ENCODE measurements at regions not wholly inside any gene's neighbourhood (a gene's known extent, or its start where the extent isn't known, plus 50 kb on each side); places are given as distances from the start of the nearest gene placed in this dataset.

DNA sequence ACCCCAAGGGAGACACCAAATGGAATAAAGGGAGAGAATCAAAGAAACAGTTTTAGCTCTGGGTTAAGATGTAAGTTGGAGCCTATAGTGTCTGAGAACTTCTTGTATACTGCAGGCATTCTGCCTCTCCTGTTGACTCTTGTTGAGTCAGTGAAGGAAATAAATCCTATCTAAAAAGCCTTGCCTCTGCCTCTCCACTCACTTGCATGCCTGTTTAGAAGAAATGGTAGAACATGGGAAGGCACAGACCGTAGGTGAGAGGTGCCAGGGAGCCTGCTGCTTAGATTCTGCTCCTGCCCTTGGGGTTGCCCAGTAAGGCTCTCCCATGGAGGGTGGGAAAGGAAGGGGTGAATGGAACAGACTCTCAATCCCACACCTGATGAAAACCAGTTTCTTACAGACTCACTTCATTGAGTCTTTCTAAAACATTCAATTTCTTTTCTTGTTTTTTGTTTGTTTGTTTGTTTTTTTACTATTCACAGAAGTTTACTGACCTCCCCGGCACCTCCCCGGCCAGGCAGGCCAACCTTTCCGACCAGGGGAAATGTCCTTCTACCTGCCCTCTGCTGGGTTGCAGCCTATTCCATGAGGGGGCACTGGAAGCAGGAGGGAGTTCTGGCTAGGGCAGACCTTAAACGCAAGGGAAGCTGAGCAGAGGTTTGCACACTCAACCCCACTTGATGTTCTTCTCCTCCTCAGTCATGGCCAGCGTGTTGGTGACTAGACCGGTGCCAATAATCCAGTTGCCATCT is 211.7 kb upstream of the WSB1 start:
- TF ChIP-seq, protein P1, sequence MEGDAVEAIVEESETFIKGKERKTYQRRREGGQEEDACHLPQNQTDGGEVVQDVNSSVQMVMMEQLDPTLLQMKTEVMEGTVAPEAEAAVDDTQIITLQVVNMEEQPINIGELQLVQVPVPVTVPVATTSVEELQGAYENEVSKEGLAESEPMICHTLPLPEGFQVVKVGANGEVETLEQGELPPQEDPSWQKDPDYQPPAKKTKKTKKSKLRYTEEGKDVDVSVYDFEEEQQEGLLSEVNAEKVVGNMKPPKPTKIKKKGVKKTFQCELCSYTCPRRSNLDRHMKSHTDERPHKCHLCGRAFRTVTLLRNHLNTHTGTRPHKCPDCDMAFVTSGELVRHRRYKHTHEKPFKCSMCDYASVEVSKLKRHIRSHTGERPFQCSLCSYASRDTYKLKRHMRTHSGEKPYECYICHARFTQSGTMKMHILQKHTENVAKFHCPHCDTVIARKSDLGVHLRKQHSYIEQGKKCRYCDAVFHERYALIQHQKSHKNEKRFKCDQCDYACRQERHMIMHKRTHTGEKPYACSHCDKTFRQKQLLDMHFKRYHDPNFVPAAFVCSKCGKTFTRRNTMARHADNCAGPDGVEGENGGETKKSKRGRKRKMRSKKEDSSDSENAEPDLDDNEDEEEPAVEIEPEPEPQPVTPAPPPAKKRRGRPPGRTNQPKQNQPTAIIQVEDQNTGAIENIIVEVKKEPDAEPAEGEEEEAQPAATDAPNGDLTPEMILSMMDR (IDR thresholded peaks at IDR 0.05), result no peak
- TF ChIP-seq EP300 (IDR thresholded peaks at IDR 0.05) (no peak), POLR2A (IDR thresholded peaks at IDR 0.05) (no peak), POLR2AphosphoS5 (IDR thresholded peaks at IDR 0.05) (no peak)
